Panc1 (cell line): ENCODE measurements at regions not wholly inside any gene's neighbourhood (a gene's known extent, or its start where the extent isn't known, plus 50 kb on each side); places are given as distances from the start of the nearest gene placed in this dataset.

ENCODE experiments used
- ATAC-seq: fragments of 200-7000 bp; cut with Tn5 transposase; 2 replicates; pipeline ENCODE4 v1.9.1; 2020; ENCODE audit warnings: mild to moderate bottlenecking, moderate library complexity
- BruUV-seq: library from RNA; stranded (reverse); fragments of 400-500 nt; replicated peaks from 2 replicates; lab custom pipeline; 2021; lab: Mats Ljungman, UMichigan
- CTCF ChIA-PET: fragments of 300-600 bp; sonication (Branson Sonifier 250); formaldehyde crosslinking; loops from one replicate; lab custom pipeline; 2022; ENCODE audit warnings: antibody characterized with exemption; lab: Charles Lee
- POLR2A ChIA-PET: fragments of 300-600 bp; sonication (Branson Sonifier 250); formaldehyde crosslinking; loops from one replicate; lab custom pipeline; 2022; ENCODE audit warnings: antibody characterized with exemption; lab: Charles Lee
- DNase-seq: peaks from one replicate; pipeline ENCODE4 v3.0.0-alpha.2; 2010; ENCODE audit warnings: low read depth, low spot score
- H3K27ac ChIP-seq: 2 replicates; pipeline ENCODE4 v1.5.1; 2011; ENCODE audit warnings: mild to moderate bottlenecking, low read length, inconsistent platforms
- H3K27me3 ChIP-seq: fragments of 200-500 bp; sonication (Bioruptor generic); 2 replicates; pipeline ENCODE4 v1.6.0; 2014; ENCODE audit warnings: low read length, inconsistent platforms; ENCODE audit not compliant: control insufficient read depth, insufficient read depth
- H3K36me3 ChIP-seq: fragments of 200-500 bp; sonication (Bioruptor generic); 2 replicates; pipeline ENCODE4 v1.5.1; 2014; ENCODE audit warnings: inconsistent platforms, mild to moderate bottlenecking, low read length, moderate library complexity; ENCODE audit not compliant: control insufficient read depth, insufficient read depth
- H3K4me1 ChIP-seq: 2 replicates; pipeline ENCODE4 v1.5.1; 2011; ENCODE audit warnings: inconsistent platforms, mild to moderate bottlenecking, low read length, moderate library complexity; ENCODE audit not compliant: control insufficient read depth, insufficient read depth
- H3K4me3 ChIP-seq, 2 experiments: 2 replicates each; pipeline ENCODE4 v1.5.1; 2011 to 2012; ENCODE audit warnings: low read depth in 2 of 2, low read length in 2 of 2, mild to moderate bottlenecking in 2 of 2, inconsistent platforms in 1 of 2, moderate library complexity in 1 of 2
- H3K9me3 ChIP-seq: fragments of 200-500 bp; sonication (Bioruptor generic); 2 replicates; pipeline ENCODE4 v1.5.1; 2014; ENCODE audit warnings: low read depth, mild to moderate bottlenecking, inconsistent platforms, low read length, moderate library complexity; ENCODE audit not compliant: control insufficient read depth, insufficient read depth
- CTCF ChIP-seq: fragments of 450-650 bp; IDR thresholded peaks from 2 replicates; pipeline ENCODE4 v1.5.1; 2017; ENCODE audit warnings: mild to moderate bottlenecking
- POLR2AphosphoS5 ChIP-seq: IDR thresholded peaks from 2 replicates; pipeline ENCODE4 v1.6.1; 2012; ENCODE audit warnings: mild to moderate bottlenecking, low read depth, low read length, moderate library complexity
- REST ChIP-seq, 2 experiments: IDR thresholded peaks; 2 replicates each; pipeline ENCODE4 v1.6.1; 2011 to 2012; ENCODE audit warnings: low read depth in 2 of 2, control low read depth in 1 of 2, low read length in 1 of 2, mild to moderate bottlenecking in 1 of 2, moderate library complexity in 1 of 2; ENCODE audit not compliant: insufficient read depth in 1 of 2
- SIN3A ChIP-seq: IDR thresholded peaks from 2 replicates; pipeline ENCODE4 v1.6.1; 2012; ENCODE audit warnings: low read depth, mild to moderate bottlenecking, low read length, moderate library complexity, borderline replicate concordance; ENCODE audit not compliant: insufficient read depth
- TCF7L2 ChIP-seq: IDR thresholded peaks from 2 replicates; pipeline ENCODE4 v1.6.1; 2011; ENCODE audit warnings: mild to moderate bottlenecking, low read depth, low read length, inconsistent platforms
- in situ Hi-C: cut with HindIII; loops from 2 replicates; pipeline ENCODE4 v1.10.0; 2016; ENCODE audit warnings: low sequenced_read_pairs, low pct_unique_long_range_greater_than_20kb
- intact Hi-C: fragments of 100-400 bp; cut with micrococcal nuclease; formaldehyde crosslinking; loops from one replicate; pipeline ENCODE4 v1.10.0; 2022; ENCODE audit not compliant: unreplicated experiment

DNA sequence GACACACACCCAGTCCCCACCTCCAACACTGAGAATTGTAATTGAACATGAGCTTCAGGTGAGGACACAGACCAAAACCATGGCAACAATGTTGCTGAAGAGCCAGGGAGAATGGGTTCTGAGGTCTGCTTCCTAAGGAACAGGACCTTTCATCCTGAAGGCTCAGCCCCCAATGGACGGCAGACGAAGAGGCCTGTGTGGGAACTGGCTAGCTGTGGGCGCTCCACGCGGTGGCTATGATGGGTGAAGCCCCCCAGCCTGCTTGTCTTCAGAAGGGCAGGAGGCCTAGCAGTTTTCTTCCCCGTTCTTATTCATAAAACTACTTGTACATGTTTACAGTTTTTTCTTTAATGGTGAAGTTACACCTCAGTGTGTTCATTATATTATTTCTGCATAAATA, 136.1 kb upstream of the SPACA7 start:
- Histone ChIP-seq H3K36me3 (no peaks in the 10 kb centered on the region), H3K4me3 (no peak overlapping the region), H3K4me1 (no peaks in the 10 kb centered on the region), H3K9me3 (no peaks in the 10 kb centered on the region), H3K27ac (no peak overlapping the region), H3K27me3 (no peaks in the 10 kb centered on the region)
- intact Hi-C loops (no loop called here), in situ Hi-C loops (no loop called here)
- ATAC-seq (no peak), DNase-seq (no peak)
- TF ChIP-seq REST (IDR thresholded peaks at IDR 0.05; ENCODE audit: insufficient read depth in 1 of 2, low read depth in 2 of 2, low read length in 1 of 2), result no peak
- TF ChIP-seq POLR2AphosphoS5, result no peak
- TF ChIP-seq TCF7L2, result no peak
- TF ChIP-seq SIN3A, result no peak
- no peak for TF ChIP-seq CTCF
- BruUV-seq, result no TSS peak
- ChIA-PET CTCF (no interaction called here), POLR2A (no interaction called here)

- BruUV-seq, result no TSS peak
- Histone ChIP-seq H3K27ac (no peak overlapping the region), H3K36me3 (no peaks in the 10 kb centered on the region), H3K27me3 (no peaks in the 10 kb centered on the region), H3K4me3 (no peak overlapping the region), H3K9me3 (no peaks in the 10 kb centered on the region), H3K4me1 (no peaks in the 10 kb centered on the region)
- in situ Hi-C loops, result no loop called here
- DNase-seq (no peak), ATAC-seq (no peak)
- intact Hi-C loops, result no loop called here
- TF ChIP-seq TCF7L2 (no peak), SIN3A (no peak), REST (IDR thresholded peaks at IDR 0.05; ENCODE audit: insufficient read depth in 1 of 2, low read depth in 2 of 2, low read length in 1 of 2) (no peak), POLR2AphosphoS5 (no peak), CTCF (no peak)
- ChIA-PET POLR2A (no interaction called here), CTCF (no interaction called here)
These were observed 134.9 kb upstream of the SPACA7 start for GRCh38 chr13:112241288-112241687.
